Stimulated activated memory B cell treated with anti-CD40 and anti-IgM and Interleukin-4, amounts not matched to agents 10 μg/mL and 1 μg/mL and 100 μg/mL, for 72 hours (primary cell): ENCODE measurements at regions not wholly inside any gene's neighbourhood (a gene's known extent, or its start where the extent isn't known, plus 50 kb on each side); places are given as distances from the start of the nearest gene placed in this dataset.

Experiments used
- ATAC-seq: fragments of 150-1000 bp; cut with Tn5 transposase; 2 replicates; pipeline ENCODE4 v1.10.0; 2021
- H3K27ac Mint-ChIP-seq: one replicate; pipeline ENCODE4 v1.8.0; 2022; ENCODE audit warnings: mild to moderate bottlenecking, mixed read lengths
- H3K27me3 Mint-ChIP-seq: one replicate; pipeline ENCODE4 v1.8.0; 2022; ENCODE audit warnings: mixed read lengths
- H3K36me3 Mint-ChIP-seq: one replicate; pipeline ENCODE4 v1.8.0; 2022; ENCODE audit warnings: mixed read lengths
- H3K4me1 Mint-ChIP-seq: one replicate; pipeline ENCODE4 v1.8.0; 2022; ENCODE audit warnings: mixed read lengths
- H3K4me3 Mint-ChIP-seq: one replicate; pipeline ENCODE4 v1.8.0; 2022; ENCODE audit warnings: mild to moderate bottlenecking, moderate library complexity, mixed read lengths
- H3K9me3 Mint-ChIP-seq: one replicate; pipeline ENCODE4 v1.8.0; 2022; ENCODE audit warnings: mixed read lengths

DNA sequence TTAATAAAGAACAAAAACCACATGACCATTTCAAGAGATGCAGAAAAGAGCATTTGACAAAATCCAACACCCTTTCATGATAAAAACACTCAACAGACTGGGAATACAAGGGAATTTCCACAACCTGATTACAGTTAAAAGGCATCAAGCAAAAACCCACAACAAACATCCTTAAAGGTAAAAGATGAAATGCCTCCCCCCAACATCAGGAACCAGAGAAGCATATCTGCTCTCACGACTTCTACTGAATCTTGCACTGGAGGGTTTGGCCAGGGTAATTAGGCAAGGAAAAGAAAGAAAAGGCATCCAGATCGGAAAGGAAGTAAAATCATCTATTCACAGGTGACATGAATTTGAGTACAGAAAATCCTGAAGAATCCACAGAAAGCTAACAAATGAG, 59.5 kb upstream of the SFMBT2 start:
- no peaks in the 10 kb centered on the region for H3K9me3 Mint-ChIP-seq
- no peak for ATAC-seq
- H3K27ac Mint-ChIP-seq, result peak overlapping the region; percentile 80
- H3K27me3 Mint-ChIP-seq, result no peaks in the 10 kb centered on the region
- H3K36me3 Mint-ChIP-seq, result no peaks in the 10 kb centered on the region
- peak overlapping the region; percentile 18 for H3K4me3 Mint-ChIP-seq
- H3K4me1 Mint-ChIP-seq, result peaks cover 54% of the 10 kb centered on the region

DNA sequence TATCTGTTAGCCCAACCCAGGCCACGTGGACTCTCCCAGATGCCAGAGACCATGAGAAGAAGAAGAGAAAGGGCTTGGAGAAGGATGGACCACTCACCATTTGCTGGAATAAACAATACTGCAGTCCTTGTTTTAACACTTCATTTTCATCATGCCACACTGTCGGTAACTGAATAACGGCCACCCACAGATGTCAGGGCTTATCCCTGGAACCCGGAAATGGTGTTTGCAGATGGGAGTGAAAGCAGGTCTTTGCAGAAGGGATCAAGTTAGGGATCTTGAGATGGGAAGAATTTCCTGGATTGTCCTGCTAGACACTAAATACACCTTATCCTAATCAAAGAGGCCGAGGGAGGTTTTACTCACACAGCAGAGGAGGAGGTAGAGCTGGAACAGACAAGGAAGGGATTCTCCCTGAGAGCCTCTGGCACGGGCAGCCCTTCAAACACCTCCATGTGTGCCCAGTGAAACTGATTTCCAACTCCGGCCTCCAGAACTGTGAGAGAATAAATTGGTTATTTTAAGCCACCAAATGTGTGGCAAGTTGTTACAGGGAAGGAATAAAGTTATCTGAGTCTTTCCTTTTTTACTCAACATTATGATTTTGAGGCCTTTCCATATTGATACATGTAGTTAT, 56.3 kb upstream of the SFMBT2 start:
- peaks cover 7% of the 10 kb centered on the region for H3K9me3 Mint-ChIP-seq
- no peaks in the 10 kb centered on the region for H3K36me3 Mint-ChIP-seq
- H3K4me1 Mint-ChIP-seq, result peaks cover 47% of the 10 kb centered on the region
- no peak for ATAC-seq
- H3K27ac Mint-ChIP-seq, result peak overlapping the region; percentile 37
- no peaks in the 10 kb centered on the region for H3K27me3 Mint-ChIP-seq
- H3K4me3 Mint-ChIP-seq, result no peak overlapping the region

DNA sequence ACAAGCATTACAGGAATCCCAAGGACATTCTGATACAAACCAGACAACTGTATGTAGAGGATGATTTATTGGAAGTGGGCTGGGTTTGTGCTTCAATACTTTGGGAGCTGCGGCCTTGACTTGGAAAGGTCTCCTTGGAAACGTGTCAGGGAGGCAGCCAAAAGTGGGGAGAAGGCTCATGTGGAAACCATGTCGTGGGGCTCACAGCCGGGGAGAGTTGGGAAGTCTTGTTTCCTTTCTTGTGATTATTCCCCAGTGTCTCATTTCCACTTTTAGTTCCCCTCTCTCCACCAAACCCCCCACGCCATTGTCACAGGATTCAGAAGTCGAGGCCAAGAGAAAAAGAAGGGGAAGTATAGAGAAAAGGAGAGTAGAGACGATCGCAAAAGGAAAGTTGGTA, 53.9 kb upstream of the SFMBT2 start:
- peak overlapping the region; percentile 79 for H3K27ac Mint-ChIP-seq

More for the DNA sequence above, 53.9 kb upstream of the SFMBT2 start:
- no peak for ATAC-seq
- Mint-ChIP-seq H3K9me3 (peaks cover 7% of the 10 kb centered on the region), H3K4me3 (no peak overlapping the region), H3K27me3 (no peaks in the 10 kb centered on the region), H3K36me3 (no peaks in the 10 kb centered on the region), H3K4me1 (peaks cover 28% of the 10 kb centered on the region)
